ENCODE measurements at regions not wholly inside any gene's neighbourhood (a gene's known extent, or its start where the extent isn't known, plus 50 kb on each side); places are given as distances from the start of the nearest gene placed in this dataset.

DNA sequence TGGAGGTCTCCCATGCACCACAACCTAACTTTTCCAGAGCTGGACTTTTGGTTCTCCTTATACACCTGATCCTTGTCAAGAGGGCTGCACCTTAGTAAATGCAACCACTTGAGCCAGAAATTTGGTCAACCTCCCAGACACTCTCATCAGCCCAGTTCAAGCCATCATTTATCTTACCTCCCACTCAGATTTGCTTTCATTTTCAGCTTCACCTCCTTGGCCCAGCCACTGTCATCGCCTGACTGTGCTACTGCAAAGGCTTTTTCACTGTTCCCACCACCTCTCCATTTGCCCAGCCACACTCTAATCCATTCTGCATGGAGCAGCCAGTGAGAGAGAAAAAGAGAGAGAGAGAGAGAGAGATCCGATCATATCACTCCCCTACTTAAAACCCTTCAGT lies 112.4 kb upstream of the DDX18 start:
- no peak for DNase-seq (ENCODE audit: extremely low read depth, low read depth)
- H3K4me3 ChIP-seq (replicated peaks; ENCODE audit: low read depth, low read length) = no peak overlapping the region
- TF ChIP-seq, protein P1, sequence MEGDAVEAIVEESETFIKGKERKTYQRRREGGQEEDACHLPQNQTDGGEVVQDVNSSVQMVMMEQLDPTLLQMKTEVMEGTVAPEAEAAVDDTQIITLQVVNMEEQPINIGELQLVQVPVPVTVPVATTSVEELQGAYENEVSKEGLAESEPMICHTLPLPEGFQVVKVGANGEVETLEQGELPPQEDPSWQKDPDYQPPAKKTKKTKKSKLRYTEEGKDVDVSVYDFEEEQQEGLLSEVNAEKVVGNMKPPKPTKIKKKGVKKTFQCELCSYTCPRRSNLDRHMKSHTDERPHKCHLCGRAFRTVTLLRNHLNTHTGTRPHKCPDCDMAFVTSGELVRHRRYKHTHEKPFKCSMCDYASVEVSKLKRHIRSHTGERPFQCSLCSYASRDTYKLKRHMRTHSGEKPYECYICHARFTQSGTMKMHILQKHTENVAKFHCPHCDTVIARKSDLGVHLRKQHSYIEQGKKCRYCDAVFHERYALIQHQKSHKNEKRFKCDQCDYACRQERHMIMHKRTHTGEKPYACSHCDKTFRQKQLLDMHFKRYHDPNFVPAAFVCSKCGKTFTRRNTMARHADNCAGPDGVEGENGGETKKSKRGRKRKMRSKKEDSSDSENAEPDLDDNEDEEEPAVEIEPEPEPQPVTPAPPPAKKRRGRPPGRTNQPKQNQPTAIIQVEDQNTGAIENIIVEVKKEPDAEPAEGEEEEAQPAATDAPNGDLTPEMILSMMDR (IDR thresholded peaks at IDR 0.05; ENCODE audit: low read depth, low read length, missing control alignments) = no peak

DNA sequence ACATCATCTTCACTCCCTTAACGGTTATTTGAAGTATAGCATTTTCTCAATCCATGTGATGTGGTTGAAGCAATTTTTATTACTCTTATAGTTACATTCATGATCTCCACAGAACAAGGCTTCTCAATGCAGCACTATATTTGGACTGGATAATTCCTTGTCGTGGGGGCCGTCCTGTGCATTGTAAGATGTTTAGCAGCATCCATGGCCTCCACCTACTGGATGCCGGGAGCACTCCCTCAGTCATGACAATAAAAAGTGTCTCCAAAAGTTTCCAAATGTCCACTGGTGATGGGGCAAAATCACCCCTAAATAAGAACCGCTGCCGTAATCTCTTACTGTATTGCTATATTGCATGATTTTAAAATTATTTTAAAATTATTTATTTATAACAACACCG lies 110.6 kb upstream of the DDX18 start:
- DNase-seq (ENCODE audit: extremely low read depth, low read depth) = no peak
- TF ChIP-seq, protein P1 (IDR thresholded peaks at IDR 0.05; ENCODE audit: low read depth, low read length, missing control alignments) = no peak
- H3K4me3 ChIP-seq (replicated peaks; ENCODE audit: low read depth, low read length) = no peak overlapping the region

DNA sequence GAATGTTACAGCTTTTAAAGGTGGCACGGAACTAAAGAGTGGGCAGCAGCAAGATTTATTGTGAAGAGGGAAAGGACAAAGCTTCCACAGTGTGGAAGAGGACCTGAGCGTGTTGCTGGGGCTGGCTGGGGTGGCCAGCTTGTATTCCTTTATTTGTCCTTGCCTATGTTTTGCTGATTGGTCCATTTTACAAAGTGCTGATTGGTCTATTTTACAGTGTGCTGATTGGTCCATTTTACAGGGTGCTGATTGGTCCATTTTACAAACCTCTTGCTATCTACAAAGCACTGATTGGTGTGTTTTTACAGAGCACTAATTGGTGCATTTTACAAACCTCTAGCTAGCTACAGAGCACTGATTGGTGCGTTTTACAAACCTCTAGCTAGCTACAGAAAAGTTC lies 109.7 kb upstream of the DDX18 start:
- no peak overlapping the region for H3K4me3 ChIP-seq (replicated peaks; ENCODE audit: low read depth, low read length)
- no peak for DNase-seq (ENCODE audit: extremely low read depth, low read depth)
- TF ChIP-seq, protein P1 (IDR thresholded peaks at IDR 0.05; ENCODE audit: low read depth, low read length, missing control alignments) = no peak

DNA sequence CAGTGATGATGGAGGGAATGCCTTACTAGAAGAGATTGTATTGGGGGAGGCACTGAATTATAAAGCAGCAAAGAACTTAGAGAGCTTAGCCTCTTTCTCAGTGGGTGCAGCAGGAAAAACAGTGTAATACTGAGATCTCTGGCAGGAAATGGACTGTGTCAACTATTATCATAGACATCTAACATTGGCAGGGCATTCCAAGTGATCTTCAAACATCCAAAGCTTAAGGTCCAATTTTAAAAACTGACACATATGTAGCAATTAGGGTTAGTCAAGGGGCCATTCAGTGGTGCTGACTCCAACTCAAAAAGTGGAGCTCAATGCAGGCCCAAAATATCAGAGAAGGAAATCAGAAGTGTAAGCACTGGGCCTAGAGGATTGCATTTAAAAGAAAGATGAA lies 106.6 kb upstream of the DDX18 start:
- H3K4me3 ChIP-seq (replicated peaks; ENCODE audit: low read depth, low read length) = no peak overlapping the region
- TF ChIP-seq, protein P1 (IDR thresholded peaks at IDR 0.05; ENCODE audit: low read depth, low read length, missing control alignments) = no peak
- no peak for DNase-seq (ENCODE audit: extremely low read depth, low read depth)

DNA sequence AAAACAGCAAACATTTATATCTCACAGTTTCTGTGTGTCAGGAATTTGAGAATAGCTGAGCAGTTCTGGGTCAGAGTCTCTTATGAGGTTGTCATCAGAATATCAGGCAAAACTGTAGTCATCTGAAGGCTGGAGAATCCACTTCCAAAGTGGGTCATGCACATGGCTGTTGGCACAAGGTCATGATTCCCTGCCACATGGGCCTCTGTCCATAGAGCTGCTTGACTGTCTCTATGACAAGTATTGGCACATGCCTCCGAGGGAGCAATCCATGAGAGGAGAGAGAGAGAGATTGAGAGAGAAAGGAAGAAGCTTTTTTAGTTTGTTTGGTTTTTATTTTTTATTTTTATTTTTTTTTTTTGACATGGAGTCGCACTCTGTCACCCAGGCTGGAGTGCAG lies 101.8 kb upstream of the DDX18 start:
- no peak for DNase-seq (ENCODE audit: extremely low read depth, low read depth)
- H3K4me3 ChIP-seq (replicated peaks; ENCODE audit: low read depth, low read length) = no peak overlapping the region
- TF ChIP-seq, protein P1 (IDR thresholded peaks at IDR 0.05; ENCODE audit: low read depth, low read length, missing control alignments) = no peak

DNA sequence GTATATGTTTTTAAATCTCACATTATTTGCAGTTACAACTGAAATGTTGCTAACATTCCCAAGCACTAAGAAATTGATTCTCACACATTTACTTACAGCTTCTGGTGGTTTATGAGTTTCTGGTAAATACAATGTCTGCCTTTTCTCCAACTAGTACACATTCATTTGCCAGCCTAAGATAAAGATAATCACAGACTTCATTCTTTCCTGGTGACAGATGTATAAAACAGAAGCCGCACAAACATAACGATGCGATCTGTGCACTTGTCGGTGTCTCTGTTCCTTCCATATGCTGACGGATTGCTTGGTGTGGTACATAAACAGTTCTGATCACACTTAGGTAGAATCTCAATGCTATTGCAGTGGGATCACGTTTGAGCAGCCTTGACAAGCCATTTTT lies 100.4 kb upstream of the DDX18 start:
- no peak overlapping the region for H3K4me3 ChIP-seq (replicated peaks; ENCODE audit: low read depth, low read length)
- TF ChIP-seq, protein P1 (IDR thresholded peaks at IDR 0.05; ENCODE audit: low read depth, low read length, missing control alignments) = no peak
- DNase-seq (ENCODE audit: extremely low read depth, low read depth) = no peak

DNA sequence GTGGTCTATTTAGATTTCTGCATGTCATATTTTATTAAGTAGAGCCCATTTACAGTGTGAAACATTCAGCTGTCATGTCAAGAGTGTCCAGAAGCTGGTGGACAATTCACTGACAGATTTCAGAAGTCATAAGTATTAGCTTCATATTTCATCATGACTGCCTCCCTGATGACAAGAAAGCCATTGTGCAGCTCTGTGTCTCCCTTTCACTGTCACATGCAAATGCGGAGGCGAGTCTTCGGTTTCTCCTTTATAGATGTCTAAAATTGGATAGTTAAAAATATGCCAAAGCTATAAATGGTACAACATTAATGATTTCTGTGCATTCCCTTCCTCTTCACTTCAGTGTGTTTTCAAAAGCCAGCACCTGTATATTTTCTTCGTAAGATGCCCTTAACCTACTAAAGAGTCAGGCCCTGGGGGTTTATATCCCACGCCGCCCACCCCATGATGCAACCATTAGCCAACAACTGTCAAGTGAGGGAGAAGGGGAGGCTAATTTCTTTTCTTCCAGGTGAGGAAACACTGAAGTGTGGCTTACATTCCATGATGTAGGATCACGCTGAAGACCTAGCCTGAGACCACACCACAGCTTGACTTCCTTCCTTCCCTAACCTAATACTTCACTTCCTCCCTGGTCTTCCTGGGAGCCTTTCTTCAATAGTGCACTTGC lies 99.6 kb upstream of the DDX18 start:
- no peak overlapping the region for H3K4me3 ChIP-seq (replicated peaks; ENCODE audit: low read depth, low read length)
- DNase-seq (ENCODE audit: extremely low read depth, low read depth) = no peak
- TF ChIP-seq, protein P1 (IDR thresholded peaks at IDR 0.05; ENCODE audit: low read depth, low read length, missing control alignments) = no peak
